RPMI7951 (cell line): ENCODE measurements at regions not wholly inside any gene's neighbourhood (a gene's known extent, or its start where the extent isn't known, plus 50 kb on each side); places are given as distances from the start of the nearest gene placed in this dataset.

ENCODE experiments used
- DNase-seq: peaks from one replicate; pipeline ENCODE4 v3.0.0-alpha.2; 2012; ENCODE audit warnings: low read depth

DNA sequence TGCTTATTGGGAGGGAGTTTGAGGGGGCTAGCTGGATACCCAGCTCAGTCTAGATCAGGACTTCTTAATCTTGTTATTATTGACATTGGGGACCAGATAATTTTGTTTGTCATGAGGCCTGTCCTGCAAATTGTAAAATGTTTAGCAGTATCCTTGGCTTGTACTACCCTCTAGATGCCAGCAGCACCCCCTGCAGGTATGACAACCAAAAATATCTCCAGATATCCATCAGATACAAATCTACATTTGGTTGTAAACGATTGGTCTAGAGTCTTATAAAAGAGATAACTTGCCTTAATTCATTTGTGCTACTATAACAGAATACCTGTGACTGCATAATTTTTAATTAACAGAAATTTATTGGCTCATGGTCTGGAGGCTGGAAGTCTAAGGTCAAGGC, 1232.2 kb downstream of the XPNPEP1 start:
- DNase-seq, result no peak

- no peak for DNase-seq
These were observed 1232.8 kb downstream of the XPNPEP1 start for GRCh38 chr10:108690530-108690929.

DNA sequence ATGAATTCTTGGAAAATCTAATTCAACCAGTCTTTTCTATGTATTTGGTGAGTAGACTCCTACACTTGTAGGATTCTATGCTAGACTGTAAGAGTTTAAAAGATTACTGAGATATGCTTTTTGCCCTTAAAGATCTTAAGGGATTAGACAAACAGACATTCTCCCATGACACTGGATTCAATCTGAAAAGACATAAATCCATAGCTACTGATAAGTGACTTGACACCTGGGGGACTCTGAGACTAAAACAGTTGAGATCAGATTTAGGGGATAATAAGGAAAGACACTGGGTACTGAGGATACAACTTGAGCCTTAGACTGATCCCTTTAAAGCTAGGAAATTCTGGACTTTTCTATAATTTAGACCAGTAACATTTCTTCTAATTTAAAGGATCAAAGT, 1233.4 kb downstream of the XPNPEP1 start:
- DNase-seq, result no peak

DNA sequence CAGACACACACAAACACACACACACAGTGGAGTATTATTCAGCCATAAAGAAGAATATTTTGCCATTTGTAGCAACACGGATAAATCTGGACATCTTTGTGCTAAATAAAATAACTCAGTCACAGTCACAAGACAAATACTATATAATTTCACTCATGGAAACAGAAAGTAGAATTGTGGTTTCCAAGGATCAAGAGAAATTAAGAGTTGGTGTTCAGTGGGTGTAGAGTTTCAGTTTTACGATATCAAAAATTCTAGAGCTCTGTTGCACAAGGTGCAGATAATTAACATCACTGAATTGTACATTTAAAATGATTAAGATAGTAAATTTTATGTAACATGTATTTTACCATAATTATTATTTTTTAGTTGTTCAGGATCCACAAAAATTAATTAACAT, 1235.0 kb downstream of the XPNPEP1 start:
- DNase-seq, result no peak

GRCh38 chr10:108685863-108686531, 1237.3 kb downstream of the XPNPEP1 start:
- DNase-seq, result no peak

DNA sequence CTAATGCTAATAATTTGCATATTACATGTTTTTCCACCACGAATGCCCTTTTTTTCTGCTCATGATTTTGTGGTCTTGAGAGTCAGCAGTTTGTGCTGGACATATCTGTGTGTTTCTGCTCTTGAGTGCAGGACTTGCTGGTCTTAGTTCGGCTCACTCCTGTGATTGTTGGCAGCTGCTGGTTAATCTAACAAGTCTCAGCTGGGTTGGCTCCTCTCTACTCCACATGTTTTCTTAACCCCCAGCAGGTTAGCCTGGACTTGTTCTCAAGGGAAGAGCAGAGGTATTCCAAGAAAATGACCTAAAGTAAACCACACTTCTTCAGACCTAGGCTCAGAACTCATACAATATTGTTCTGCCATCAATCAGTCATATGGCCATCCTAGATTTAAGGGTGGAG, 1238.9 kb downstream of the XPNPEP1 start:
- peak; percentile 27 for DNase-seq

GRCh38 chr10:108673741-108674140, 1249.6 kb downstream of the XPNPEP1 start:
- DNase-seq, result no peak

- DNase-seq, result no peak
These were observed 1259.7 kb downstream of the XPNPEP1 start for GRCh38 chr10:108663587-108663986.

DNA sequence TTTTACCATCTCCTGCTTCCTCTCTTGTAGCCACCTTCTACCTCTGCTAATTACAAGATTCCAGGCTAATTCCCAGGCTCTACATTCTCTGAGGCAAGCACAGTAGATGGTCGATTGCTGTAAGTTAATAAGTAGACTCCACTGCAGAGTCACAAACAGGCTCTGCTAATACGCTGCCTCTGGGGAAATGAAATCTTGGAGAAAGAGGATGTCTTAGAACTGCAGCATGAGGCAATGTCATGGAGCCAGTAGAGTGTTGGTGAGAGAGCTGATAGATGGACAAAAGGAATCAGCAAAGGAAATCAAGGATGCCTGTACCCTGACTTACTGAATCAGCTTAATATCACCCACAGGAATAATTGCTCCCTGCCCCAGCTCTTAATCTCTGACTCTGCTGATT, 1260.3 kb downstream of the XPNPEP1 start:
- no peak for DNase-seq

GRCh38 chr10:108655057-108655456, 1268.3 kb downstream of the XPNPEP1 start:
- DNase-seq, result no peak

GRCh38 chr10:108653531-108653930, 1269.8 kb downstream of the XPNPEP1 start:
- DNase-seq, result peak; percentile 69

DNA sequence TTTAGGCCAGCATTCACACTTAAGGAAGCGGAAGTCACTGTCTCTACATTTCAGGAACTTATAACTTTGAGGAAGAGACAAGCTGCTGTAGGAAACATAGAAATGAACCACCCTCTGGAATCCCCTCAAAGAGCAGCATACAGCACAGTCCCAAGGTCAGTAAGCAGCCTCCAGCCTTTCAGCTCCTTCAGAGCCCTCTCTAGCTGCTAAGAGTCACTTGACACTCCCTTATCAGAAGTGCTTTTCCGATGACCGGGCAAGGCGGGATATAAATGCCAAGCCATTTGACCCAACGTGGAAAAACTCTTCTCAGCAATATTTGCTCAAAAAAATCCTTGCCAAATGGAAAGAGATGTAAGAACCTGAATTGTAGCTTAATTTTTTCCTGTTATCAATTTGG, 1284.3 kb downstream of the XPNPEP1 start:
- DNase-seq, result no peak

- no peak for DNase-seq
These were observed 1285.1 kb downstream of the XPNPEP1 start for GRCh38 chr10:108638225-108638624.

DNA sequence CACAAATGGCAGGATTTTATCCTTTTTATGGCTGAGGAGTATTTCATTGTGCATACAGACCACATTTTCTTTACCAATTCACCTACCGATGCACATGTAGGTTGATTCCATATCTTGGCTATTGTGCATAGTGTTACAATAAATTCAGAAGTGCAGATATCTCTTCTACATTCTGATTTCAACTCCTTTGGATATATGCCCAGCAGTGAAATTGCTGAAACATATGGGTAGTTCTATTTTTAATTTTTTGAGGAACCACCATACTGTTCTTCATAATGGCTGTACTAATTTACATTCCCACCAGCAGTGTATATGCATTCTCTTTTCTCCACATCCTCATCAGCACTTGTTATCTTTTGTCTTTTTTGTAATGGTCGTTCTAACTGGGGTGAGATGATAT, 1290.3 kb downstream of the XPNPEP1 start:
- no peak for DNase-seq

DNA sequence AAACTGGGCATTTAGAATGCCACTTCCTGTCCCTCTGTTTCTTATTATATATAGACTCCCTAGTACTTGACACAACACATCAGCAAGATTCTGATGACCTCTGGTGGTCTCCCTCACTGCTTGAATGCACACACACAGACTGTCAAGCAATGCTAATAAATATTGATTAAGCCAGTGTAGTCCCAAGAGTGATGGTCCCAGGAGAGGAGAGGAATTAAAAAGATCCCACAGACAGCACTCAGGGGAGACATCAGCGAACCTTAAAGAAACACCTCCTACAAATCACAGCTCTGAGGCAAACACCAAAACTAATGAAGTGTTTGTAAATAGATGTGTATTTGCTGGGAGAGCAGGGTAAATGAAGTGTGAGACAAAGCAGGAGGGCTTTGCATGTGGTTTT, 1291.2 kb downstream of the XPNPEP1 start:
- peak; percentile 28 for DNase-seq

GRCh38 chr10:108631332-108631731, 1292.0 kb downstream of the XPNPEP1 start:
- DNase-seq, result no peak

DNA sequence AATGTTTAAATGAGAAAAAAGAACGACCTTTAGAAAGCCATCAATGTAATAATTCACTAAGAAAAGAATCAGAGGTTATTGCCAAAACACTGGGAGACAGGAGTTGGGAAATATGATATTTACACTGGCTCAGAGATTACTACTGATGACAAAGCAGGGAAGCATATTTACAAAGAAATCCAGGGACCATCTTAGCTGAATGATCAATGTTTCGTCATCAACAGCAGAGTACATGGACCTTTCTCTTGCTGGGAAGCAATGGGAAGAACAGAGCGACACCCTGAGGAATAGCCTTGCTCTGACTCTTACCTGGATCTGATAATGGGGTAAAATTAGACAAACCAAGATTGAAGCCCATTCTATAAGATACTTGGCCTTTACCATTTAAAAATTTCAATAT, 1293.5 kb downstream of the XPNPEP1 start:
- peak; percentile 26 for DNase-seq

GRCh38 chr10:108624052-108624451, 1299.3 kb downstream of the XPNPEP1 start:
- DNase-seq, result no peak

GRCh38 chr10:108620821-108621534, 1302.3 kb downstream of the XPNPEP1 start:
- DNase-seq, result no peak

- peak; percentile 61 for DNase-seq
These were observed 1306.6 kb downstream of the XPNPEP1 start for GRCh38 chr10:108616559-108617285.

DNA sequence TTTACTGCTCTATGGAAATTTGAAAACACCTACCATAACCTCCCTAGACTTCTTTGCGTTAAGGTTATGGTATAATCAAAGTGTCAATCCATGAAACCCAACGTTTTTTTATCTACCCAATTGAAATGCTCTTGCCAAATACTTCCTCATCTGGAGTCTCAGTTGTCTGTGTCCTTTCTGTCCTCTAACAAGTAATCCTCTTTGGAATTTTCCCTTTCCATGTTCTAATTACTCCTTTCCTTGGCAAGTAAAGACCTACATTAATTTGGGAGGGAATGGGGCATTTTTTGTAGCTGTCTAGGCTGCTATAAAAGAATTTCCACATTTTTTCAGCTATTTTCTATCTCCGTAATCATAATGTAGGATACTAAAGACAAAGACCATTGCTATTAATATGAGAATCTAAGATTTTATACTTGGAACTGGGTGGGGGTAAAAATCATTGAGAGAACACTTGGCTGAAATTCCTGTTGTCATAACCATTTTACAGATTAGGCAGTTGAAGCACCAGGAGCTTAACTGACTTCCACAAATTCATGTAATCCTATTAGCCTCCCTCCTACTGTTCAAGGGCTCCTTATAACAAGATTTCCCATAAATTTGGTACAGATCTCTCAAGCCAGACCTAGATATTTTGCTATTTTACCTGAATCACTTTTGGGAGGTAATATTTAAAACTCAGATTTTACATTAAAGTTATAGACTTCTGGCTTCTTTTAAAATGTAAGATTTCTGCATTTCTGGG, 1307.6 kb downstream of the XPNPEP1 start:
- DNase-seq, result no peak

GRCh38 chr10:108612485-108612884, 1310.8 kb downstream of the XPNPEP1 start:
- no peak for DNase-seq
